ENCODE measurements at regions not wholly inside any gene's neighbourhood (a gene's known extent, or its start where the extent isn't known, plus 50 kb on each side); places are given as distances from the start of the nearest gene placed in this dataset.

DNA sequence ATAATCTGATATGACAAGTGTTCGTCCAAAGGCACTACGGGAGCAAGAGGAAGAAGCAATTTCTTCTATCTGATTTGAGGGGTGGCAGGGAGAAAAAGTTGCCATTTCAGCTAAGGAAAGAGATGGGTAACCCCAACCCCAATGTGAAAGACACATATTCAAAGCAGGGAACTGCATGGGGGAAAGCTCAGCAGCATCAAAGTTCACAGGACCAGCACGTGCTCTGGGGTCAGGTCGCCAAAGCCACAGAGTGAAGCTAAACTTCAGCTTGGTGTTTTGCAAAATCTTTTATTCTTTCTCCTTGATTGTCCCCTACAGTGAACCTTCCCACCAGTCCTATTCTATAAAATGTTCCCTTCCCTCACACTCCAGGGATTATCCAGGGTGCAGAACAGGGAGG lies 112.8 kb upstream of the PPP2R2D start:
- no peaks in the 10 kb centered on the region for H3K9me2 ChIP-seq (replicated peaks; ENCODE audit: insufficient read depth, low read length)
- TF ChIP-seq EZH2phosphoT487 (IDR thresholded peaks at IDR 0.05; ENCODE audit: low read length) (no peak), EZH2 (optimal IDR thresholded peaks at IDR 0.05; ENCODE audit: low read depth, low read length) (no peak)
- TF ChIP-seq, protein P1, sequence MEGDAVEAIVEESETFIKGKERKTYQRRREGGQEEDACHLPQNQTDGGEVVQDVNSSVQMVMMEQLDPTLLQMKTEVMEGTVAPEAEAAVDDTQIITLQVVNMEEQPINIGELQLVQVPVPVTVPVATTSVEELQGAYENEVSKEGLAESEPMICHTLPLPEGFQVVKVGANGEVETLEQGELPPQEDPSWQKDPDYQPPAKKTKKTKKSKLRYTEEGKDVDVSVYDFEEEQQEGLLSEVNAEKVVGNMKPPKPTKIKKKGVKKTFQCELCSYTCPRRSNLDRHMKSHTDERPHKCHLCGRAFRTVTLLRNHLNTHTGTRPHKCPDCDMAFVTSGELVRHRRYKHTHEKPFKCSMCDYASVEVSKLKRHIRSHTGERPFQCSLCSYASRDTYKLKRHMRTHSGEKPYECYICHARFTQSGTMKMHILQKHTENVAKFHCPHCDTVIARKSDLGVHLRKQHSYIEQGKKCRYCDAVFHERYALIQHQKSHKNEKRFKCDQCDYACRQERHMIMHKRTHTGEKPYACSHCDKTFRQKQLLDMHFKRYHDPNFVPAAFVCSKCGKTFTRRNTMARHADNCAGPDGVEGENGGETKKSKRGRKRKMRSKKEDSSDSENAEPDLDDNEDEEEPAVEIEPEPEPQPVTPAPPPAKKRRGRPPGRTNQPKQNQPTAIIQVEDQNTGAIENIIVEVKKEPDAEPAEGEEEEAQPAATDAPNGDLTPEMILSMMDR (IDR thresholded peaks at IDR 0.05; ENCODE audit: low read length) = no peak
- no peak overlapping the region for H3K4me3 ChIP-seq (ENCODE audit: low read length)
- H3F3A ChIP-seq (ENCODE audit: insufficient read depth, low read length) = no peaks in the 10 kb centered on the region
- H3K79me2 ChIP-seq (ENCODE audit: low read length) = no peaks in the 10 kb centered on the region
- H3K9ac ChIP-seq (ENCODE audit: low read length) = no peak overlapping the region
- H3K4me2 ChIP-seq (ENCODE audit: low read depth, low read length) = no peak overlapping the region
- H3K36me3 ChIP-seq (replicated peaks; ENCODE audit: insufficient read depth, low read length) = no peaks in the 10 kb centered on the region
- no peaks in the 10 kb centered on the region; the same call in 1 of the 2 replicates for H3K27me3 ChIP-seq (replicated peaks; ENCODE audit: insufficient read depth, low read length)
- H4K20me1 ChIP-seq (ENCODE audit: insufficient read depth, low read length) = no peaks in the 10 kb centered on the region
- DNase-seq = no peak
- H3K27ac ChIP-seq (ENCODE audit: low read length) = no peak overlapping the region
- no peaks in the 10 kb centered on the region for H3K9me3 ChIP-seq (replicated peaks; ENCODE audit: insufficient read depth, low read length)
- H3K4me1 ChIP-seq (ENCODE audit: low read length) = no peaks in the 10 kb centered on the region
- H2AFZ ChIP-seq (ENCODE audit: low read length) = no peak overlapping the region

DNA sequence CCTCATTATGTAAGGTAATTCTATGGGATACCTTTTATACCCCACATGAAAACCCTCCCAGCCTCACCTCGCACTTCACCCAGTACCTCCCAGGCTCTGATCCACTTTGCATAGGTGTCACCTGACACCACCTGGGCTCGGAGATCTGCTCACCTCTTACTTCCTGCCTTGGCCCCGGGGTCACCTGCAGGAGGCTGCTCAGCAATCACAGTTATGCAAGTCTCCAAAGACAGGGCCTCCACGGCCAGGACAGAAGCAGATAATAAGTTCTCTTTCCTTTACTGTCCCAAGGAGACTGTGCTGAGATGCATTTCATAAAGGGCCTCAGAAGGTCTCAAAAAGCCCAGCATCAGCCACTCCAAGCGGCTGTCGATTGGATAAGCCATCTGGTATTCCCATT lies 112.4 kb upstream of the PPP2R2D start:
- no peaks in the 10 kb centered on the region for H3F3A ChIP-seq (ENCODE audit: insufficient read depth, low read length)
- H3K9ac ChIP-seq (ENCODE audit: low read length) = no peak overlapping the region
- no peaks in the 10 kb centered on the region for H3K79me2 ChIP-seq (ENCODE audit: low read length)
- H4K20me1 ChIP-seq (ENCODE audit: insufficient read depth, low read length) = no peaks in the 10 kb centered on the region
- H3K4me2 ChIP-seq (ENCODE audit: low read depth, low read length) = no peak overlapping the region
- H3K36me3 ChIP-seq (replicated peaks; ENCODE audit: insufficient read depth, low read length) = no peaks in the 10 kb centered on the region
- no peak overlapping the region for H2AFZ ChIP-seq (ENCODE audit: low read length)
- TF ChIP-seq EZH2phosphoT487 (IDR thresholded peaks at IDR 0.05; ENCODE audit: low read length) (no peak), EZH2 (optimal IDR thresholded peaks at IDR 0.05; ENCODE audit: low read depth, low read length) (no peak)
- TF ChIP-seq, protein P1 (IDR thresholded peaks at IDR 0.05; ENCODE audit: low read length) = no peak
- H3K9me2 ChIP-seq (replicated peaks; ENCODE audit: insufficient read depth, low read length) = no peaks in the 10 kb centered on the region
- H3K27me3 ChIP-seq (replicated peaks; ENCODE audit: insufficient read depth, low read length) = no peaks in the 10 kb centered on the region; the same call in 1 of the 2 replicates
- H3K4me3 ChIP-seq (ENCODE audit: low read length) = no peak overlapping the region
- DNase-seq = no peak
- H3K27ac ChIP-seq (ENCODE audit: low read length) = no peak overlapping the region
- no peaks in the 10 kb centered on the region for H3K9me3 ChIP-seq (replicated peaks; ENCODE audit: insufficient read depth, low read length)
- H3K4me1 ChIP-seq (ENCODE audit: low read length) = no peaks in the 10 kb centered on the region

GRCh38 chr10:131789516-131789915 lies 111.3 kb upstream of the PPP2R2D start:
- Histone ChIP-seq H4K20me1 (ENCODE audit: insufficient read depth, low read length) (no peaks in the 10 kb centered on the region), H3K4me2 (ENCODE audit: low read depth, low read length) (no peak overlapping the region), H3K9me3 (replicated peaks; ENCODE audit: insufficient read depth, low read length) (no peaks in the 10 kb centered on the region), H3K9me2 (replicated peaks; ENCODE audit: insufficient read depth, low read length) (no peaks in the 10 kb centered on the region), H3K36me3 (replicated peaks; ENCODE audit: insufficient read depth, low read length) (no peaks in the 10 kb centered on the region), H3K9ac (ENCODE audit: low read length) (no peak overlapping the region), H3F3A (ENCODE audit: insufficient read depth, low read length) (no peaks in the 10 kb centered on the region), H3K27me3 (replicated peaks; ENCODE audit: insufficient read depth, low read length) (no peaks in the 10 kb centered on the region; the same call in 1 of the 2 replicates), H3K27ac (ENCODE audit: low read length) (no peak overlapping the region), H2AFZ (ENCODE audit: low read length) (no peak overlapping the region), H3K4me3 (ENCODE audit: low read length) (no peak overlapping the region), H3K4me1 (ENCODE audit: low read length) (no peaks in the 10 kb centered on the region), H3K79me2 (ENCODE audit: low read length) (no peaks in the 10 kb centered on the region)
- no peak for DNase-seq
- TF ChIP-seq, protein P1 (IDR thresholded peaks at IDR 0.05; ENCODE audit: low read length) = no peak
- TF ChIP-seq EZH2 (optimal IDR thresholded peaks at IDR 0.05; ENCODE audit: low read depth, low read length) (no peak), EZH2phosphoT487 (IDR thresholded peaks at IDR 0.05; ENCODE audit: low read length) (no peak)

Data from MM.1S (cell line).